HG03196 (cell line): ENCODE measurements at regions not wholly inside any gene's neighbourhood (a gene's known extent, or its start where the extent isn't known, plus 50 kb on each side); places are given as distances from the start of the nearest gene placed in this dataset.

Experiments
- ATAC-seq: cut with Tn5 transposase; IDR thresholded peaks from one replicate; pipeline ENCODE4 v1.9.1; 2021; ENCODE audit not compliant: unreplicated experiment

DNA sequence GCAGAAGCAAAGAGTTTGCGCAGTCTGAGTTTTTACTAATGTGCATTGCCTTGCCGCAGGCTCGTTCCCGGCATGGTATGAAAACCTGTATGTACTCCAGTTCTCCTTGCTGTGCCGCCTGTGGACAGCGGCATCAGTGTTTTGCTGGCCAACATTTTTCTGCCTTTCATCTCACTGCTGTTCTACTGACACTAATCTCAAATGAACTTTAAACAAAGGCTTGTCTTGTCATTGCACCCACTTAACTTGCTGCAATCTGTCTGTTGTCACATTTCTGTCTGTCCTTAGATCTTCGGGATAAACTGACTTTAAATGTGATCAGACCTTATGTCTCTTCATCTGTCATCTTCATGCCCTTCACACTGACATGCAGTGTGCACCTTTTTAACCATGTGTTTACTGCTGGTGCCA is 71.7 kb upstream of the ZNRF2 start:
- ATAC-seq, result no peak

DNA sequence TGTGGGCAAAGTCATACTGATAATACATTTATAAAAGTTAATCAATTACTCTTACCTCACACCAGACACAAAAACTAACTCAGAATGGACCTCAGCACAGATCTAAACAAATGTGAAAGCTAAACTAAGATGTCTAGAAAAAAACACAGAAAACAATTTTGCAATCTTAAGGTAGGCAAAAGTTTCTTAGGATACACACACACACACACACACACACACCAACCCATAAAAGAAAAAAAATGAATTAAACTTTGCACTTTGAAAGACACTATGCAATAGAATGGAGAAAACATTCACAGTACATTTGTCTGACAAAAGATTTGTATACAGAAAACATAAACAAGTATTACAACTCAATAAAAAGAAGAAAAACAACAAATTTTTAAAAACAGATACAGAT is 70.8 kb upstream of the ZNRF2 start:
- no peak for ATAC-seq

DNA sequence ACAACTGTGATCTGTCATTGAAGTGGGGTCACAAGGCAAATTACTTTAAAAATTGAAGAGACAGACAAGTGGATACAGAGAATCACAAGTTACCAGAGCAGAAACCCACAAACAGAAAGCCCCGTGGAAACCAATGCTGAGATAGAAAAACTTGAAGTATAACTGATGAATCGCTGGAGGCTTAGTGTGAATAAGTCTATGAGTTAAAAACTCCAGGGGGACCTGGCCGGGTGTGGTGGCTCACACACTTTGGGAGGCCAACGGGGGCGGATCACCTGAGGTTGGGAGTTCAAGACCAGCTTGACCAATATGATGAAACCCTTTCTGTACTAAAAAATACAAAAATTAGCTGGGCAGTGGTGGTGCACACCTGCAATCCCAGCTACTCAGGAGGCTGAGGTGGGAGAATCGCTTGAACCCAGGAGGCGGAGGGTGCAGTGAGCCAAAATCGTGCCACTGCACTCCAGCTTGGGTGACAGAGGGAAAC is 69.7 kb upstream of the ZNRF2 start:
- ATAC-seq, result no peak

DNA sequence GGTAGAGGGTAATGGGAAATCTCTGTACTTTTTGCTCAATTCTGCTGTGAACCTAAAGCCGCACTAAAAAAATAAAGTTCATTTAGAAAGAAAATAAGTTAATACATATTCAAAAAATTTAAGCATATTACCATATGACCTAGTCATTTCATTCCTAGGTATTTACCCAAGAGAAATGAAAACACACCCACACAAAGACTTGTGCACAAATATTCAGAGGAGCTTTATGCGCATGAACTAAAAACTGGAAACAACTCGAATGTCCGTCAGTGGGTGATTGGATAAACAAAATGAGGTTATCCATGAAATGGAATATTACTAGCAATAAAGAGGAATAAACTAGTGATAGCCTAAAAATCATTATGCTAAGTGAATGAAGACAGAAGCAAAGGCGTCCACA is 62.6 kb upstream of the ZNRF2 start:
- ATAC-seq, result no peak

DNA sequence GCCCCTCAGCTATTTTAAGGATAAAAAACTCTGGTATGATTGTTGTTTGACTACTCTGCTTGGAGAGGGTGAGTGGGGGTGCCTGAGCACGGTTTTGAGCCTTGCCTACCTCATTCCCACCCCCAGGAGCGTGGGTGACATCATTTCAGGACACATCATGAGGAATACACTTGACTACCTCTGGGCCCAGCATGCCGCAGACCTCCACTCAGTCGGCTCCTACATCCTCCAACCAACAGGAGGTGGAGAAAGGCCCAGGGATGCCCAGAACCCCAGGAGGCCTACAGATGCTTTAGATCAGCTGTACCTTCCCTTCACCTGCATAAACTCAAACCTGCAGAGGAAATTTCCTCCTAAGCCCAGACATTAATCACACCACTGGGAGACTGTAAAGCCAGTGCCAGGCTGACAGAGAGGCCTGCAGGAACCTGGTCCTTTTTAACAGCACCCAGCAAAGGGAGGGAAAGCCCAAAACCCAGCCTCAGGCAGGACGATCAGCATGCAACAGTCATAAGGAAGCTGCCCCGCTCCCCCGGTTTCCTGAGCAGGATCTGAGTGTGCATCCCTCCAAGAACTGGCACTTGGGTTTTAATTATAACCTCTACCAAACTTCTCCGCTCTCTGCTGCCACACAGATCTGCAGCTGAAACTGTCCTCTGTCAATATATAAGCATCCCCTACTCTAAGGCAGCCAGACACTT is 61.7 kb upstream of the ZNRF2 start:
- no peak for ATAC-seq

DNA sequence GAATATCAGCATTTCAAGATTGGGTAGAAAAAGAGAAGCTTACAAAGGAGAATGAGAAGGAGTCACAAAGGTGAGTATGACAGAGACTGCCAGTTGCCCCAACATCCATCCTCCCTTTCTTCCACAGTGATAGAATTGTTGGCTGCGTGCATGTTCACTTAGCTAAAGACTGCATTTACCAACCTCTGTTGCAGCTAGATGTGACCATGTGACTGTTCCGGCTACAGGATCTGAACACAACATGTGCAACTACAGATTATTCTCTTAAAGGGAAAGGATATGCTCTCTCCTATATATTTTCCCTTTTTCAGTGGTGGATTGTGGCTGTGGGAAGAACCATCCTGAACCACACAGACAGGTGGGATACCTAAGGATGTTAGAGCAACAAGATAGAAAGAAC is 60.5 kb upstream of the ZNRF2 start:
- no peak for ATAC-seq

DNA sequence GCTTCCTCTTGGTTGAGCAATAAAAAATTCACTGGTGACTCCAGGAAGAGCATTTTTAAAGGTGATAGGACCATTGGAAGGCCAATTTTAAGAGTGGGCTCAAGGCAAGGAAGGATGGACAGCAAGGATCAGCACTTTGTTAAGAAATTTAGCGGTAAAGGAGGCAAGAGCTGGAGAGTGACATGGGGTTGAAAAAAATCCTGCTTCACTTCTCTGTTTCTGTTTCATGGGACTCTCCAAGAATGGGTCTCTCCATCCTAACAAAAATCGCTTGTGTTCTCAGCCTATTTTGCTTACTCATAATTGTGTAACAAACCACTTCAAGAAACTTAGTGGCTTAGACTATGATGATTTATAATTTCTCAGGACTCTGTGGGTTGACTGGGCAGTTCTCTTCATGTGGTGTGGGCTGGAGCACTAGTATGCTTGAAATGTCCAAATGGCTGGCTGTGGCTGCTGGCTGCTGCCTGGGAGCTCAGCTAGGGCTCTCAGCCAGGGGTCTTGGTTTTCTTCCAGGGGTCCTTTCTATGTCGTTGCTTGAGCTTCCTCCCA is 59.8 kb upstream of the ZNRF2 start:
- ATAC-seq, result no peak

DNA sequence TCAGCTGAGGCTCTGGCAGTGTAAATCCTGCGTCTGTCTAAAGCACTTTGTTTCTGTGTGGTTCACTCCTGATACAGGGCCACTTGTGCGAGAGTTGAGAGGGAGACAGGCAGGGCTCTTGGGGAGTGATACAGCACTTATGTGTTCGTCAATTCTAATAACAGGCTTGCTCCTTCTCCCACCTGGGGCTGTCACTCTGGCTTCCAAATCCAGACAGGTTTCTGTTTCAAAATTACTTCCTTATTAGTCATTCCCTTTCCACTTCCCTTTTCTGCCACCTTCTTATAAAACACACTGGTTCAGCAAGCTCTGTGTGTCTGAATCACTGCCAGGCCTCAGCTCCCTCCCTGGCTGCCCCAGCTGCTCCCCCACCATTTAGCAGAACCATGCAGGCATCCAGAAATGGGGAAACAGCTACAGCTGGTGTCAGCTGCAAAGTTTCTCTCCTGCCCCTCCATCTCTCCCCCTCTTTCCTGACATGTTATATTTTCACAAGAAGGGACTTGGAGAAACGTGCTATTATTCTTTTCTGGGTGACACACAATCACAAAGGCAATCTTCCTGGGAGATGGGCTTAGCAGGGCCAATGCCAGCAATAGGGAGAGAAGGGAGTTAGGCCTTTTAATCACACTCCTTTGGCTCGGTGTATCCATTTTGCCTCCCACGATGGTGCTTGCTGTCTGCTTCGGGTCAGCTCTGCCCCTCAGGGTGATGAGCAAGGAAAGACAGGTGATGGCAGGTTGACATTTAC is 58.4 kb upstream of the ZNRF2 start:
- ATAC-seq, result peak; percentile 80

DNA sequence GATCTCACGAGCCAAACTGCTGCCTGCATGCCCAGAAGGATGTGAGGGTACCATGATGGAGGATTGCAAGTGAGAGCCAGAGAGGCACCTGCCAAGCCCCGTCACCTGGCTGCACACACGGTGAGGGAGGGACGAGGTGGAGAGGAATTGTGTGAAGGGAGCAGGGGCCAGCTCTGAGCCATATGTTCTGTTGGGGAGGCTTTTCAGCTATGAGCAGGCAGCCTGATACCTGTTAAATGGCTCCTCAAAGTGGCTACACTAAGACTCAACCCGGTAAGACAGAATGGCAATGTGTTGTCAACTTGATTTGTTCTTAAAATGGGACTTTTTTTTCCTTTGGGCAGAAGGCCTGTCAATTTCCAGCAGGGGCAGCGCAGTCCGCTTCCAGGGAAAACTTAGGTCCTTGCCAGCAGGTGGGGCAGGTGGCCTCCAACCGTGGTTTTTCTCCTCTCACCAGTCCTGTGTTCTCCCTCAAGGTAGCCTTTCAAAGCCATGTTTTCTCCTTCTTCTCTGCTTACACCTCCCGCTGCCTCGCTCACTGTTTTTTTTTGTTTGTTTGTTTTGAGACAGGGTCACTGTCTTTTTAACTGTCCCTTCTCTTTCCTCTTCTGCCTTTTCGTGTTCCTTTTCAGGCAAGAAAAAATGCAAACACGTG is 57.7 kb upstream of the ZNRF2 start:
- no peak for ATAC-seq

DNA sequence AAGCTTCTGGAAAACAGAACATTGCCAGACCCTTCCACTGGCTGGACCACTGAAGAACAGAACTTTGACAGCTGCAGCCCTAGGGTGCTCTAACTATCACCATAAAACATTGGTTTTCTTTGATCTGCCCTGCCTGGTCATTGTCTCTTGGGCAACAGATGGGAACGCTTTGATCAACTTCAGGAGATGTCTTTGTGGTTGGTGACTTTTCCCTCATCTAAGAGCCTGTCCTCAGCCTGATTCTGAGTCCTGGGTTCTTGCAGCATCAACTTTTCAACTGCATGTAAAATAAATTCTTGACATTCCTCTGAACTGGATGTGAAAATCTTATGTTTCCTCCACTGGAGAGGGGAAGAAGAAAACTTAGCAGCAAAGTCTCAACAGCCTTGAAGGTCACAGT is 53.1 kb upstream of the ZNRF2 start:
- ATAC-seq, result no peak

DNA sequence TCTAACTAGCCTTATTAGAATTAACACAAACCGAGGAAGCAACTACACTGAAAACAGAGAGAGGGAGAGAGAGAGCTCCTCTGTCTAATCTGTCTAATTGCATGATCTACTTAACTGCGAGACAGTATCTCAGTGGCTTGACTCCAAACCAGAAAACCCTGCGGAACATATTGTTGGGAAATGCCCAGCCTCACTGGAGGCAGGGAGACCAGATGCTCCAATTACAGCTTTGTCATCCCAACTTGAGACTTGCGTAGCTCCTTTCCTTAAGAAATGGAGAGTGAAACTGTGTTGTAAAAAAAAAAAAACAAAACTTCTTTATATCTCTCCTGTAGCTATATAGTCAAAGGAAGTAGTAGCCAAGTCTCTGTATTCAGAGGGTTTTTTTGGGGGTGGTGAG is 52.0 kb upstream of the ZNRF2 start:
- no peak for ATAC-seq
